ENCODE measurements at regions not wholly inside any gene's neighbourhood (a gene's known extent, or its start where the extent isn't known, plus 50 kb on each side); places are given as distances from the start of the nearest gene placed in this dataset.

DNA sequence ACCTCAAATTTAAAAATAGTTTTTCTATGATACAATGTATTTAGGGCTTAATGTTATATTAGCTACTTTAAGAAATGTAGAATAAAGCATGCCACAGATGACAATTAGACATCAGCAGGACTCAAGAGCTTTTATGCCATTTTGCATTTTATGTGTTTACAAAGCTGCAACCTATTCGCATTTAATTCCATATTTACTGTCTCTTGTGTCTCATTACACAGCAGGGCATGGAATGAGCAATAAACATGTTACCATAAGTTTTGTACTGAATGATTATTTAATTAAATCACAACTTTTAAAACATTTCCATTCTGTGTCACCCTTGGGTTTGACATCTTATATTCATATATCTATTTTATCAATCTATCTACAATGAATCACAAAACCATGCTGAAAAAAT is 1756.9 kb downstream of the PCDH9 start (continued):
- TF ChIP-seq, protein P1, sequence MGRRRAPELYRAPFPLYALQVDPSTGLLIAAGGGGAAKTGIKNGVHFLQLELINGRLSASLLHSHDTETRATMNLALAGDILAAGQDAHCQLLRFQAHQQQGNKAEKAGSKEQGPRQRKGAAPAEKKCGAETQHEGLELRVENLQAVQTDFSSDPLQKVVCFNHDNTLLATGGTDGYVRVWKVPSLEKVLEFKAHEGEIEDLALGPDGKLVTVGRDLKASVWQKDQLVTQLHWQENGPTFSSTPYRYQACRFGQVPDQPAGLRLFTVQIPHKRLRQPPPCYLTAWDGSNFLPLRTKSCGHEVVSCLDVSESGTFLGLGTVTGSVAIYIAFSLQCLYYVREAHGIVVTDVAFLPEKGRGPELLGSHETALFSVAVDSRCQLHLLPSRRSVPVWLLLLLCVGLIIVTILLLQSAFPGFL (CRISPR knock-in tag; IDR thresholded peaks at IDR 0.05; ENCODE audit: borderline replicate concordance): no peak
- TF ChIP-seq RELA (CRISPR knock-in tag; IDR thresholded peaks at IDR 0.05; ENCODE audit: borderline replicate concordance) (no peak), CREB1 (CRISPR knock-in tag; IDR thresholded peaks at IDR 0.05) (no peak), ZNF423 (CRISPR knock-in tag; IDR thresholded peaks at IDR 0.05) (no peak)
- TF ChIP-seq, protein P2, sequence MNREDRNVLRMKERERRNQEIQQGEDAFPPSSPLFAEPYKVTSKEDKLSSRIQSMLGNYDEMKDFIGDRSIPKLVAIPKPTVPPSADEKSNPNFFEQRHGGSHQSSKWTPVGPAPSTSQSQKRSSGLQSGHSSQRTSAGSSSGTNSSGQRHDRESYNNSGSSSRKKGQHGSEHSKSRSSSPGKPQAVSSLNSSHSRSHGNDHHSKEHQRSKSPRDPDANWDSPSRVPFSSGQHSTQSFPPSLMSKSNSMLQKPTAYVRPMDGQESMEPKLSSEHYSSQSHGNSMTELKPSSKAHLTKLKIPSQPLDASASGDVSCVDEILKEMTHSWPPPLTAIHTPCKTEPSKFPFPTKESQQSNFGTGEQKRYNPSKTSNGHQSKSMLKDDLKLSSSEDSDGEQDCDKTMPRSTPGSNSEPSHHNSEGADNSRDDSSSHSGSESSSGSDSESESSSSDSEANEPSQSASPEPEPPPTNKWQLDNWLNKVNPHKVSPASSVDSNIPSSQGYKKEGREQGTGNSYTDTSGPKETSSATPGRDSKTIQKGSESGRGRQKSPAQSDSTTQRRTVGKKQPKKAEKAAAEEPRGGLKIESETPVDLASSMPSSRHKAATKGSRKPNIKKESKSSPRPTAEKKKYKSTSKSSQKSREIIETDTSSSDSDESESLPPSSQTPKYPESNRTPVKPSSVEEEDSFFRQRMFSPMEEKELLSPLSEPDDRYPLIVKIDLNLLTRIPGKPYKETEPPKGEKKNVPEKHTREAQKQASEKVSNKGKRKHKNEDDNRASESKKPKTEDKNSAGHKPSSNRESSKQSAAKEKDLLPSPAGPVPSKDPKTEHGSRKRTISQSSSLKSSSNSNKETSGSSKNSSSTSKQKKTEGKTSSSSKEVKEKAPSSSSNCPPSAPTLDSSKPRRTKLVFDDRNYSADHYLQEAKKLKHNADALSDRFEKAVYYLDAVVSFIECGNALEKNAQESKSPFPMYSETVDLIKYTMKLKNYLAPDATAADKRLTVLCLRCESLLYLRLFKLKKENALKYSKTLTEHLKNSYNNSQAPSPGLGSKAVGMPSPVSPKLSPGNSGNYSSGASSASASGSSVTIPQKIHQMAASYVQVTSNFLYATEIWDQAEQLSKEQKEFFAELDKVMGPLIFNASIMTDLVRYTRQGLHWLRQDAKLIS (CRISPR knock-in tag; IDR thresholded peaks at IDR 0.05; ENCODE audit: borderline replicate concordance): no peak

DNA sequence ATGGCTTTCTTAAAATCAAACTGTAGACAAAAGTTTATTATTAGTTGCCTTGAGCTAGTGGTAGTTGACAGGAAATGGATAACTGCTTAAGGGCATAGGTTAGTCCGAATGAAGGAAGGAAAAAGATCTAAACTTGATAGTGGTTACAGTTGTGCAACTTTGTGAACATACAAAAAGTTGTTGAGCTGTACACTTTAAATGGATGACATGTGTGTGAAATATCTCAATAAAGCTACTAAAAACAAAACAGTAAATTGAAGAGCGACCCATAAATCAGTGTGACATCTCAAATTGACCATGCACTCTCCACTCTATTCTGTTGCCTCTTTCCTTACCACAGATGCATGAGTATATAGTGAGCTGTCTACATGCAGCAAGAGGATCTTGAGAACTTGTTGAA is 1757.8 kb downstream of the PCDH9 start:
- ATAC-seq (no peak), DNase-seq (ENCODE audit: low spot score) (no peak)
- H3K27me3 Mint-ChIP-seq (ENCODE audit: low read depth): no peaks in the 10 kb centered on the region
- H3K4me1 Mint-ChIP-seq: no peaks in the 10 kb centered on the region
- H3K27ac Mint-ChIP-seq: no peak overlapping the region
- no peak for TF ChIP-seq OVOL2 (CRISPR knock-in tag; IDR thresholded peaks at IDR 0.05; ENCODE audit: borderline replicate concordance)
- ChIA-PET POLR2A (no interaction called here), CTCF (no interaction called here)
- H3K9me3 Mint-ChIP-seq: peaks cover 15% of the 10 kb centered on the region
- H3K36me3 Mint-ChIP-seq: no peaks in the 10 kb centered on the region
- no peak overlapping the region for H3K4me3 Mint-ChIP-seq

DNA sequence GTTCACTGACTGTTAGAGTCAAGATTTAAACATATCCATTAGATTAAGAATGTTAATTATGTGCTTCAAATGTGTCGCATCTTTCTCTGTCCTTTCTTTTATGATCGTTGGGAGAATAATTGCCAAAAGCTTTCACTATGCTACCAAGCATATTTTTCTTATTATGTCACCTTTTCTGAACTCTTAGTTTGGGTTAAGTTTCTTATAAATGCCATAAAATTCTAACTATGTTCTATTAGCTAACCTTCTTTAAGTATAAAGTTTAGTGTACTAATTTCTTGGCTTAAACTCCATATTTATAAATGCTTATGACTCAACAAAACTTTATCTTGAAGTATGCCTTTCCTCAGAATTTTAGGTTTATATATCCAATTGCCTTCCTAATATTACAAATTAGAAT is 1759.4 kb downstream of the PCDH9 start:
- ChIA-PET POLR2A (no interaction called here), CTCF (no interaction called here)
- no peak for ATAC-seq
- no peak for TF ChIP-seq ATF1 (CRISPR knock-in tag; IDR thresholded peaks at IDR 0.05)
- TF ChIP-seq, protein P3, sequence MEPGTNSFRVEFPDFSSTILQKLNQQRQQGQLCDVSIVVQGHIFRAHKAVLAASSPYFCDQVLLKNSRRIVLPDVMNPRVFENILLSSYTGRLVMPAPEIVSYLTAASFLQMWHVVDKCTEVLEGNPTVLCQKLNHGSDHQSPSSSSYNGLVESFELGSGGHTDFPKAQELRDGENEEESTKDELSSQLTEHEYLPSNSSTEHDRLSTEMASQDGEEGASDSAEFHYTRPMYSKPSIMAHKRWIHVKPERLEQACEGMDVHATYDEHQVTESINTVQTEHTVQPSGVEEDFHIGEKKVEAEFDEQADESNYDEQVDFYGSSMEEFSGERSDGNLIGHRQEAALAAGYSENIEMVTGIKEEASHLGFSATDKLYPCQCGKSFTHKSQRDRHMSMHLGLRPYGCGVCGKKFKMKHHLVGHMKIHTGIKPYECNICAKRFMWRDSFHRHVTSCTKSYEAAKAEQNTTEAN (CRISPR knock-in tag; IDR thresholded peaks at IDR 0.05): no peak
- TF ChIP-seq ZNF121 (CRISPR knock-in tag; IDR thresholded peaks at IDR 0.05): no peak
- TF ChIP-seq FOXP1 (CRISPR knock-in tag; IDR thresholded peaks at IDR 0.05; ENCODE audit: borderline replicate concordance): no peak
- TF ChIP-seq, protein P4, sequence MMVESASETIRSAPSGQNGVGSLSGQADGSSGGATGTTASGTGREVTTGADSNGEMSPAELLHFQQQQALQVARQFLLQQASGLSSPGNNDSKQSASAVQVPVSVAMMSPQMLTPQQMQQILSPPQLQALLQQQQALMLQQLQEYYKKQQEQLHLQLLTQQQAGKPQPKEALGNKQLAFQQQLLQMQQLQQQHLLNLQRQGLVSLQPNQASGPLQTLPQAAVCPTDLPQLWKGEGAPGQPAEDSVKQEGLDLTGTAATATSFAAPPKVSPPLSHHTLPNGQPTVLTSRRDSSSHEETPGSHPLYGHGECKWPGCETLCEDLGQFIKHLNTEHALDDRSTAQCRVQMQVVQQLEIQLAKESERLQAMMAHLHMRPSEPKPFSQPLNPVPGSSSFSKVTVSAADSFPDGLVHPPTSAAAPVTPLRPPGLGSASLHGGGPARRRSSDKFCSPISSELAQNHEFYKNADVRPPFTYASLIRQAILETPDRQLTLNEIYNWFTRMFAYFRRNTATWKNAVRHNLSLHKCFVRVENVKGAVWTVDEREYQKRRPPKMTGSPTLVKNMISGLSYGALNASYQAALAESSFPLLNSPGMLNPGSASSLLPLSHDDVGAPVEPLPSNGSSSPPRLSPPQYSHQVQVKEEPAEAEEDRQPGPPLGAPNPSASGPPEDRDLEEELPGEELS (CRISPR knock-in tag; IDR thresholded peaks at IDR 0.05): no peak
- no peak for TF ChIP-seq ZNF232 (CRISPR knock-in tag; IDR thresholded peaks at IDR 0.05)
- TF ChIP-seq TP53 (CRISPR knock-in tag; IDR thresholded peaks at IDR 0.05): no peak
- TF ChIP-seq, protein P5, sequence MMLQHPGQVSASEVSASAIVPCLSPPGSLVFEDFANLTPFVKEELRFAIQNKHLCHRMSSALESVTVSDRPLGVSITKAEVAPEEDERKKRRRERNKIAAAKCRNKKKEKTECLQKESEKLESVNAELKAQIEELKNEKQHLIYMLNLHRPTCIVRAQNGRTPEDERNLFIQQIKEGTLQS (CRISPR knock-in tag; conservative IDR thresholded peaks at IDR 0.05): no peak
- no peak for TF ChIP-seq SMAD3 (CRISPR knock-in tag; IDR thresholded peaks at IDR 0.05; ENCODE audit: borderline replicate concordance)
- no peak for TF ChIP-seq OVOL2 (CRISPR knock-in tag; IDR thresholded peaks at IDR 0.05; ENCODE audit: borderline replicate concordance)
- TF ChIP-seq, protein P6, sequence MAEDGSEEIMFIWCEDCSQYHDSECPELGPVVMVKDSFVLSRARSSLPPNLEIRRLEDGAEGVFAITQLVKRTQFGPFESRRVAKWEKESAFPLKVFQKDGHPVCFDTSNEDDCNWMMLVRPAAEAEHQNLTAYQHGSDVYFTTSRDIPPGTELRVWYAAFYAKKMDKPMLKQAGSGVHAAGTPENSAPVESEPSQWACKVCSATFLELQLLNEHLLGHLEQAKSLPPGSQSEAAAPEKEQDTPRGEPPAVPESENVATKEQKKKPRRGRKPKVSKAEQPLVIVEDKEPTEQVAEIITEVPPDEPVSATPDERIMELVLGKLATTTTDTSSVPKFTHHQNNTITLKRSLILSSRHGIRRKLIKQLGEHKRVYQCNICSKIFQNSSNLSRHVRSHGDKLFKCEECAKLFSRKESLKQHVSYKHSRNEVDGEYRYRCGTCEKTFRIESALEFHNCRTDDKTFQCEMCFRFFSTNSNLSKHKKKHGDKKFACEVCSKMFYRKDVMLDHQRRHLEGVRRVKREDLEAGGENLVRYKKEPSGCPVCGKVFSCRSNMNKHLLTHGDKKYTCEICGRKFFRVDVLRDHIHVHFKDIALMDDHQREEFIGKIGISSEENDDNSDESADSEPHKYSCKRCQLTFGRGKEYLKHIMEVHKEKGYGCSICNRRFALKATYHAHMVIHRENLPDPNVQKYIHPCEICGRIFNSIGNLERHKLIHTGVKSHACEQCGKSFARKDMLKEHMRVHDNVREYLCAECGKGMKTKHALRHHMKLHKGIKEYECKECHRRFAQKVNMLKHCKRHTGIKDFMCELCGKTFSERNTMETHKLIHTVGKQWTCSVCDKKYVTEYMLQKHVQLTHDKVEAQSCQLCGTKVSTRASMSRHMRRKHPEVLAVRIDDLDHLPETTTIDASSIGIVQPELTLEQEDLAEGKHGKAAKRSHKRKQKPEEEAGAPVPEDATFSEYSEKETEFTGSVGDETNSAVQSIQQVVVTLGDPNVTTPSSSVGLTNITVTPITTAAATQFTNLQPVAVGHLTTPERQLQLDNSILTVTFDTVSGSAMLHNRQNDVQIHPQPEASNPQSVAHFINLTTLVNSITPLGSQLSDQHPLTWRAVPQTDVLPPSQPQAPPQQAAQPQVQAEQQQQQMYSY (CRISPR knock-in tag; IDR thresholded peaks at IDR 0.05): no peak
- TF ChIP-seq, protein P7, sequence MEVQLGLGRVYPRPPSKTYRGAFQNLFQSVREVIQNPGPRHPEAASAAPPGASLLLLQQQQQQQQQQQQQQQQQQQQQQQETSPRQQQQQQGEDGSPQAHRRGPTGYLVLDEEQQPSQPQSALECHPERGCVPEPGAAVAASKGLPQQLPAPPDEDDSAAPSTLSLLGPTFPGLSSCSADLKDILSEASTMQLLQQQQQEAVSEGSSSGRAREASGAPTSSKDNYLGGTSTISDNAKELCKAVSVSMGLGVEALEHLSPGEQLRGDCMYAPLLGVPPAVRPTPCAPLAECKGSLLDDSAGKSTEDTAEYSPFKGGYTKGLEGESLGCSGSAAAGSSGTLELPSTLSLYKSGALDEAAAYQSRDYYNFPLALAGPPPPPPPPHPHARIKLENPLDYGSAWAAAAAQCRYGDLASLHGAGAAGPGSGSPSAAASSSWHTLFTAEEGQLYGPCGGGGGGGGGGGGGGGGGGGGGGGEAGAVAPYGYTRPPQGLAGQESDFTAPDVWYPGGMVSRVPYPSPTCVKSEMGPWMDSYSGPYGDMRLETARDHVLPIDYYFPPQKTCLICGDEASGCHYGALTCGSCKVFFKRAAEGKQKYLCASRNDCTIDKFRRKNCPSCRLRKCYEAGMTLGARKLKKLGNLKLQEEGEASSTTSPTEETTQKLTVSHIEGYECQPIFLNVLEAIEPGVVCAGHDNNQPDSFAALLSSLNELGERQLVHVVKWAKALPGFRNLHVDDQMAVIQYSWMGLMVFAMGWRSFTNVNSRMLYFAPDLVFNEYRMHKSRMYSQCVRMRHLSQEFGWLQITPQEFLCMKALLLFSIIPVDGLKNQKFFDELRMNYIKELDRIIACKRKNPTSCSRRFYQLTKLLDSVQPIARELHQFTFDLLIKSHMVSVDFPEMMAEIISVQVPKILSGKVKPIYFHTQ (CRISPR knock-in tag; IDR thresholded peaks at IDR 0.05): no peak
- TF ChIP-seq KAT7 (CRISPR knock-in tag; IDR thresholded peaks at IDR 0.05; ENCODE audit: borderline replicate concordance): no peak
- TF ChIP-seq HMGA2 (CRISPR knock-in tag; IDR thresholded peaks at IDR 0.05): no peak

More for the DNA sequence above, 1759.4 kb downstream of the PCDH9 start:
- Mint-ChIP-seq H3K27me3 (ENCODE audit: low read depth) (no peaks in the 10 kb centered on the region), H3K4me3 (no peak overlapping the region), H3K27ac (no peak overlapping the region), H3K36me3 (no peaks in the 10 kb centered on the region), H3K4me1 (no peaks in the 10 kb centered on the region), H3K9me3 (peaks cover 15% of the 10 kb centered on the region)
- no peak for DNase-seq (ENCODE audit: low spot score)
